Nephron progenitor cell (in vitro differentiated cells): ENCODE measurements at regions not wholly inside any gene's neighbourhood (a gene's known extent, or its start where the extent isn't known, plus 50 kb on each side); places are given as distances from the start of the nearest gene placed in this dataset.

Source experiments
- DNase-seq: peaks from one replicate; pipeline ENCODE4 v3.0.0; 2021
- H3K27ac Mint-ChIP-seq: 2 replicates; pipeline ENCODE4 v1.8.0; 2021; ENCODE audit warnings: mild to moderate bottlenecking, moderate library complexity, mixed read lengths
- H3K27me3 Mint-ChIP-seq: 2 replicates; pipeline ENCODE4 v1.8.0; 2021; ENCODE audit warnings: mild to moderate bottlenecking, low read depth, mixed read lengths; ENCODE audit not compliant: poor library complexity
- H3K36me3 Mint-ChIP-seq: 2 replicates; pipeline ENCODE4 v1.8.0; 2021; ENCODE audit warnings: low read depth, mixed read lengths
- H3K4me1 Mint-ChIP-seq: 2 replicates; pipeline ENCODE4 v1.8.0; 2021; ENCODE audit warnings: mixed read lengths
- H3K4me3 Mint-ChIP-seq: 2 replicates; pipeline ENCODE4 v1.8.0; 2021; ENCODE audit warnings: mild to moderate bottlenecking, moderate library complexity, mixed read lengths
- H3K9me3 Mint-ChIP-seq: 2 replicates; pipeline ENCODE4 v1.8.0; 2021; ENCODE audit warnings: mild to moderate bottlenecking, moderate library complexity, mixed read lengths
- CTCF ChIP-seq: fragments of 200-600 bp; sonication (generic); IDR thresholded peaks from 2 replicates; pipeline ENCODE4 v1.5.0; 2021; ENCODE audit warnings: antibody characterized with exemption

- Mint-ChIP-seq H3K27me3 (peaks cover 4% of the 10 kb centered on the region), H3K36me3 (no peaks in the 10 kb centered on the region), H3K27ac (no peak overlapping the region), H3K9me3 (peaks cover 7% of the 10 kb centered on the region), H3K4me1 (peaks cover 5% of the 10 kb centered on the region), H3K4me3 (no peak overlapping the region)
- no peak for DNase-seq
- no peak for TF ChIP-seq CTCF
These were observed 922.8 kb upstream of the MAP3K7 start for GRCh38 chr6:91509711-91510110.

- Mint-ChIP-seq H3K4me1 (peaks cover 5% of the 10 kb centered on the region), H3K27ac (no peak overlapping the region), H3K27me3 (peaks cover 4% of the 10 kb centered on the region), H3K9me3 (peaks cover 7% of the 10 kb centered on the region), H3K36me3 (no peaks in the 10 kb centered on the region), H3K4me3 (no peak overlapping the region)
- TF ChIP-seq CTCF, result no peak
- DNase-seq, result no peak
These were observed 922.2 kb upstream of the MAP3K7 start for GRCh38 chr6:91509039-91509438.

GRCh38 chr6:91506509-91506908 is 919.6 kb upstream of the MAP3K7 start:
- no peak for TF ChIP-seq CTCF

GRCh38 chr6:91505199-91505598 is 918.3 kb upstream of the MAP3K7 start:
- peaks cover 4% of the 10 kb centered on the region for H3K27me3 Mint-ChIP-seq
- no peak overlapping the region for H3K27ac Mint-ChIP-seq
- no peaks in the 10 kb centered on the region for H3K36me3 Mint-ChIP-seq
- TF ChIP-seq CTCF, result no peak
- no peaks in the 10 kb centered on the region for H3K4me1 Mint-ChIP-seq
- no peak overlapping the region for H3K4me3 Mint-ChIP-seq
- H3K9me3 Mint-ChIP-seq, result peaks cover 7% of the 10 kb centered on the region
- DNase-seq, result no peak

More at GRCh38 chr6:91506509-91506908, 919.6 kb upstream of the MAP3K7 start:
- Mint-ChIP-seq H3K4me1 (no peaks in the 10 kb centered on the region), H3K27ac (no peak overlapping the region), H3K36me3 (no peaks in the 10 kb centered on the region), H3K27me3 (peaks cover 4% of the 10 kb centered on the region), H3K9me3 (peaks cover 7% of the 10 kb centered on the region), H3K4me3 (no peak overlapping the region)
- DNase-seq, result no peak

DNA sequence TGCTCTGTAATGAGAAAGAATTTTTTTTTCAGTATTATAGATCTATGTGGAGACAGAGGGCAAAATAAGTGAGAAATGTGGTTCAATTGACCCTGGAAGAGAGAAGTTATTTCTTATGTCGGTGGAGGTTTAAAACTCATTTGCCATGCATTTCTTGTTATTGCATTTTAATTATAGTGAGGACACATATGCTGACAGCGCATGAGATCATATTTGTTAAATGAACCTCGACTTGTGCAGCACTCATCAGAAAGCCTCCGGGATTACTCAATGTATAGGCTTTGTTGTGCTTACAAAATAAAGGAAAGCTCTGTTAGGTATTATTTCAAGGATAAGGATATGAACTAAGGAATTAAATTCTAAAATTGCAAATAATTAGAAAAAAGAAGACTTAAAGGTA is 915.1 kb upstream of the MAP3K7 start:
- no peak overlapping the region for H3K27ac Mint-ChIP-seq
- no peaks in the 10 kb centered on the region for H3K36me3 Mint-ChIP-seq
- DNase-seq, result no peak
- no peak for TF ChIP-seq CTCF
- no peaks in the 10 kb centered on the region for H3K4me1 Mint-ChIP-seq
- no peaks in the 10 kb centered on the region for H3K9me3 Mint-ChIP-seq
- peaks cover 3% of the 10 kb centered on the region for H3K27me3 Mint-ChIP-seq
- no peak overlapping the region for H3K4me3 Mint-ChIP-seq

DNA sequence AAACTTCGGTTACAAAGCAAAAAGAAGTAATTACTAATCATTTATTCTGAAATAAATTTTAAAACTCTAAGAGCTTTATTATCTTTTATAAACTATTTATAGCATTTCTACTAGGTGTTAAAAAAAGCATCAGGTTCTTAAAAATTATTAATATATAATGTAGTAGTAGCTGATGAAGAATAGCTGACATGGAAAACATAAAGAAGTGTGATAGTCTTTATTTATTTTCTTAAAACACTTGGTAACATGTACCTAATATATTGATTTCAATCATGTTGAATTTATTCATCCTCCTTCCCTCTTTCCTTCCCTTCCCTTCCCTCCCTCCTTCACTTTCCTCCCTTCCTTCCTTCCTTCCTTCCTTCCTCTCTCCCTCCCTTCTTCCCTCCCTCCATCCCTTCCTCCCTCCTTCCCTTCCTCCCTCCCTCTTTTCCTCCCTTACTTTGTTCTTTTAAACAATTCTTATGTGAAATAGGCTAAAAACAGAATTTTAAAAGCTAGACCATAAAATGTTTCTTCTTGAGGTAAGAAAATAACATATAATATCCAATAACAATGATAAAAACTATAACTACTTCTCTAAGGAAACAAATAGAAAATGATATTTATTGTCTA is 913.9 kb upstream of the MAP3K7 start:
- Mint-ChIP-seq H3K36me3 (no peaks in the 10 kb centered on the region), H3K4me3 (no peak overlapping the region), H3K4me1 (no peaks in the 10 kb centered on the region), H3K27me3 (peaks cover 3% of the 10 kb centered on the region), H3K27ac (no peak overlapping the region), H3K9me3 (no peaks in the 10 kb centered on the region)
- DNase-seq, result no peak
- TF ChIP-seq CTCF, result no peak
